SK-N-SH (cell line): ENCODE measurements at regions not wholly inside any gene's neighbourhood (a gene's known extent, or its start where the extent isn't known, plus 50 kb on each side); places are given as distances from the start of the nearest gene placed in this dataset.

Experiments
- CHD2 ChIP-seq: fragments of 150-350 bp; IDR thresholded peaks from 2 replicates; pipeline ENCODE4 v1.6.1; 2018; ENCODE audit warnings: low read length; ENCODE audit not compliant: partially characterized antibody
- ELF1 ChIP-seq: IDR thresholded peaks from 2 replicates; pipeline ENCODE4 v1.4.0; 2012
- RAD21 ChIP-seq: IDR thresholded peaks from 2 replicates; pipeline ENCODE4 v1.6.1; 2012; ENCODE audit warnings: mild to moderate bottlenecking, low read length
- RCOR1 ChIP-seq: fragments of 150-350 bp; IDR thresholded peaks from 2 replicates; pipeline ENCODE4 v1.6.1; 2017; ENCODE audit warnings: antibody characterized with exemption, low read length
- RXRA ChIP-seq: IDR thresholded peaks from 2 replicates; pipeline ENCODE4 v1.4.0; 2012; ENCODE audit warnings: low read depth, mild to moderate bottlenecking, borderline replicate concordance
- TAF1 ChIP-seq: IDR thresholded peaks from 2 replicates; pipeline ENCODE4 v1.6.1; 2012; ENCODE audit warnings: low read depth, mild to moderate bottlenecking, low read length, moderate library complexity, borderline replicate concordance
- TF ChIP-seq, protein P1 (sequence below): IDR thresholded peaks from 2 replicates; pipeline ENCODE4 v1.4.0; 2012; ENCODE audit warnings: low read depth, borderline replicate concordance
- TF ChIP-seq, protein P2 (sequence below): fragments of 200-600 bp; sonication (generic); IDR thresholded peaks from 2 replicates; pipeline ENCODE4 v1.6.1; 2017; ENCODE audit warnings: antibody characterized with exemption, mild to moderate bottlenecking, moderate library complexity
- TF ChIP-seq, protein P3 (sequence below): IDR thresholded peaks from 2 replicates; pipeline ENCODE4 v1.4.0; 2012; ENCODE audit warnings: low read depth

DNA sequence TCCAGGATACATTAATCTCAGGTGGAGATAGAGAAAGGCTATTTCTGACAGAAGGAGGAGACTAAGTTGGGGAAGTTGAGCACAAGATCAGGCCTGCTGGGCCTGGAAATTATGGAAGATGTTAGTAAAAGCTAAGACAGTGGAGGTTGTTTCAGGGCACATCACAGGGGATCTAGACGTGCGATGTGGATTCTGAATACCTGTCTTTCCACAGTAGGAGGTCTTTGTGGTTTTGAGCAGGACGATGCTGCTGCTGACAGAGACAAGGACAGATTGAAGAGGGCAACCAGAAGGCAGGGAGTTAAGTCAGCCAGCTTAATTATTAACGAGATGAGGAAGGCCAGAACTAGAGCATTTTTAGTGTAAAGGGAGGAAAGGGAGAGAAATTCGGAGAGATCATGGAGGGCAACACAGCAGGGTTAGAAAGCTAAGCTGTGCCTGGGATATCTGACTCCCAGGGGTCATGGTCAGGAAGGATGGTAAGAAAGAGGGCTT is 384.9 kb downstream of the MAFB start:
- TF ChIP-seq, protein P1, sequence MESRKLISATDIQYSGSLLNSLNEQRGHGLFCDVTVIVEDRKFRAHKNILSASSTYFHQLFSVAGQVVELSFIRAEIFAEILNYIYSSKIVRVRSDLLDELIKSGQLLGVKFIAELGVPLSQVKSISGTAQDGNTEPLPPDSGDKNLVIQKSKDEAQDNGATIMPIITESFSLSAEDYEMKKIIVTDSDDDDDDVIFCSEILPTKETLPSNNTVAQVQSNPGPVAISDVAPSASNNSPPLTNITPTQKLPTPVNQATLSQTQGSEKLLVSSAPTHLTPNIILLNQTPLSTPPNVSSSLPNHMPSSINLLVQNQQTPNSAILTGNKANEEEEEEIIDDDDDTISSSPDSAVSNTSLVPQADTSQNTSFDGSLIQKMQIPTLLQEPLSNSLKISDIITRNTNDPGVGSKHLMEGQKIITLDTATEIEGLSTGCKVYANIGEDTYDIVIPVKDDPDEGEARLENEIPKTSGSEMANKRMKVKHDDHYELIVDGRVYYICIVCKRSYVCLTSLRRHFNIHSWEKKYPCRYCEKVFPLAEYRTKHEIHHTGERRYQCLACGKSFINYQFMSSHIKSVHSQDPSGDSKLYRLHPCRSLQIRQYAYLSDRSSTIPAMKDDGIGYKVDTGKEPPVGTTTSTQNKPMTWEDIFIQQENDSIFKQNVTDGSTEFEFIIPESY = no peak
- TF ChIP-seq, protein P2, sequence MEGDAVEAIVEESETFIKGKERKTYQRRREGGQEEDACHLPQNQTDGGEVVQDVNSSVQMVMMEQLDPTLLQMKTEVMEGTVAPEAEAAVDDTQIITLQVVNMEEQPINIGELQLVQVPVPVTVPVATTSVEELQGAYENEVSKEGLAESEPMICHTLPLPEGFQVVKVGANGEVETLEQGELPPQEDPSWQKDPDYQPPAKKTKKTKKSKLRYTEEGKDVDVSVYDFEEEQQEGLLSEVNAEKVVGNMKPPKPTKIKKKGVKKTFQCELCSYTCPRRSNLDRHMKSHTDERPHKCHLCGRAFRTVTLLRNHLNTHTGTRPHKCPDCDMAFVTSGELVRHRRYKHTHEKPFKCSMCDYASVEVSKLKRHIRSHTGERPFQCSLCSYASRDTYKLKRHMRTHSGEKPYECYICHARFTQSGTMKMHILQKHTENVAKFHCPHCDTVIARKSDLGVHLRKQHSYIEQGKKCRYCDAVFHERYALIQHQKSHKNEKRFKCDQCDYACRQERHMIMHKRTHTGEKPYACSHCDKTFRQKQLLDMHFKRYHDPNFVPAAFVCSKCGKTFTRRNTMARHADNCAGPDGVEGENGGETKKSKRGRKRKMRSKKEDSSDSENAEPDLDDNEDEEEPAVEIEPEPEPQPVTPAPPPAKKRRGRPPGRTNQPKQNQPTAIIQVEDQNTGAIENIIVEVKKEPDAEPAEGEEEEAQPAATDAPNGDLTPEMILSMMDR = no peak
- TF ChIP-seq RAD21 (no peak), TAF1 (no peak), RXRA (no peak), CHD2 (no peak), RCOR1 (no peak), ELF1 (no peak)
- TF ChIP-seq, protein P3, sequence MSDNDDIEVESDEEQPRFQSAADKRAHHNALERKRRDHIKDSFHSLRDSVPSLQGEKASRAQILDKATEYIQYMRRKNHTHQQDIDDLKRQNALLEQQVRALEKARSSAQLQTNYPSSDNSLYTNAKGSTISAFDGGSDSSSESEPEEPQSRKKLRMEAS = no peak
